GM18499 (cell line): ENCODE measurements at regions not wholly inside any gene's neighbourhood (a gene's known extent, or its start where the extent isn't known, plus 50 kb on each side); places are given as distances from the start of the nearest gene placed in this dataset.
"Not testable (repeated sequence)": the region's sequence is repeated elsewhere in the genome, so short reads cannot be mapped to it uniquely, and the experiment has no call there.

Experiments used
- ATAC-seq: cut with Tn5 transposase; IDR thresholded peaks from one replicate; pipeline ENCODE4 v1.9.1; 2021; ENCODE audit warnings: moderate number of reproducible peaks; ENCODE audit not compliant: insufficient read depth, unreplicated experiment

GRCh38 chr4:154164931-154165839 lies 326.4 kb downstream of the DCHS2 start:
- ATAC-seq, result peak; percentile 93

GRCh38 chr4:154160519-154161301 lies 330.9 kb downstream of the DCHS2 start:
- no peak for ATAC-seq

DNA sequence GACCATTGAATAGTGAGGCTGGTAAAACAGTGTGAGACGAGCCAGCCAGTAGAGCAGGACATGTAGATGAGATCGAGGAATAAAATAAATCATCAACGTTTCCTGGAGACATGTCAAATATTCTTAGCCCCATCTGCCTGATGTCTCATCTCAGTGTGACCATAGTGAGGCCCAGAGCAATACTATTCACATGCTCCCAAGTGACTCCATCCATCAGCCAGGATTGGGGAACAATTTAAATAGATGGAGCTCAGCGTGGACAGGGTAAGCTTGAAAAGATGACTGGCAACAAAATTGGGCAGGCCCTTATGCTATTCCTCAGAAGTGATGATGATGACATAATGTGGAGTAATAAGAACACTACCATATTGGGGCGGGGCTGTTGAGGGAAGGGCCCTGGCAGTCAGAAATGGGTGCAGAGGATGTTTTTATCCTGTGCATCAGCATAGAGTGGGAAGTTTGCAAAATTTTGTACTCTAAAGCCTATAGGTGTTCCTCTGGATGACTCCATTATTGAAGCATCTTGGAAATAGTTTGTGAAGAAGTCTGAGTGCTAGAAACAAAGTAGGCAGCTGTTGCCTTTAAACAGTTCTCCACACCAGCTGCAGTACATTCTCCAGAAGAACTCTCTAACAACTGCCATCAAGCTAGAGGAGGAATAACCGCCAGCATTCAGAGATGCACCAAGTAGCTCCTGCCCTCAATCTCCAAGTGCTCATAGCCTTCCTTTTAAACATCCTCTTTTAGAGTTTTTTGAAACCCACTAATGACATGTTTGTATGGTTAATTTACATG lies 333.0 kb downstream of the DCHS2 start:
- ATAC-seq, result no peak

DNA sequence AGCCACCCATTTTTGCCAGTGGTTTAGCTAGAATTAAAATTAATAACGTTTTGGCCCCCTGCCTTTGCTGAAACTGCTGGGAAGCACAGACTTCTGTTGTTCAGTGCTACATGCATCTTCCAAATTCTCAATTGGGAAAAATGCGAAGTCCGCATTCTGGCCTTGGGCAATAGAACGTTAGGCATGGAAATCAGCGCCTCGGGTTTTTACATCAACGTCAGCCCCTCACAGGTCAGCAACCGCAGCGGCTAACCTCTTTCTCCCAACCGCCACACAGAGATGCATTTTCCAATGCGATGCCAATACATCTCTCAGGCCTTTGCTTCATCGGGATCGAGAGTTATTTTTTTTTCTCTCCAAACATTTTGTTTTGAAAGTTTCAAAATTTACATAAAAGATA lies 339.1 kb downstream of the DCHS2 start:
- no peak for ATAC-seq

GRCh38 chr4:154149236-154149635 lies 342.4 kb downstream of the DCHS2 start:
- ATAC-seq, result not testable (repeated sequence)

- no peak for ATAC-seq
These were observed 347.9 kb downstream of the DCHS2 start for GRCh38 chr4:154143720-154144119.

GRCh38 chr4:154142664-154143063 lies 348.9 kb downstream of the DCHS2 start:
- no peak for ATAC-seq

GRCh38 chr4:154140869-154141268 lies 350.7 kb downstream of the DCHS2 start:
- ATAC-seq, result no peak

GRCh38 chr4:154137320-154137905 lies 348.5 kb upstream of the SFRP2 start:
- ATAC-seq, result no peak

- ATAC-seq, result no peak
These were observed 346.7 kb upstream of the SFRP2 start for GRCh38 chr4:154135576-154135975.

- no peak for ATAC-seq
These were observed 343.5 kb upstream of the SFRP2 start for GRCh38 chr4:154132406-154132805.

GRCh38 chr4:154126276-154126675 lies 337.4 kb upstream of the SFRP2 start:
- ATAC-seq, result no peak

GRCh38 chr4:154125340-154125739 lies 336.5 kb upstream of the SFRP2 start:
- ATAC-seq, result no peak

DNA sequence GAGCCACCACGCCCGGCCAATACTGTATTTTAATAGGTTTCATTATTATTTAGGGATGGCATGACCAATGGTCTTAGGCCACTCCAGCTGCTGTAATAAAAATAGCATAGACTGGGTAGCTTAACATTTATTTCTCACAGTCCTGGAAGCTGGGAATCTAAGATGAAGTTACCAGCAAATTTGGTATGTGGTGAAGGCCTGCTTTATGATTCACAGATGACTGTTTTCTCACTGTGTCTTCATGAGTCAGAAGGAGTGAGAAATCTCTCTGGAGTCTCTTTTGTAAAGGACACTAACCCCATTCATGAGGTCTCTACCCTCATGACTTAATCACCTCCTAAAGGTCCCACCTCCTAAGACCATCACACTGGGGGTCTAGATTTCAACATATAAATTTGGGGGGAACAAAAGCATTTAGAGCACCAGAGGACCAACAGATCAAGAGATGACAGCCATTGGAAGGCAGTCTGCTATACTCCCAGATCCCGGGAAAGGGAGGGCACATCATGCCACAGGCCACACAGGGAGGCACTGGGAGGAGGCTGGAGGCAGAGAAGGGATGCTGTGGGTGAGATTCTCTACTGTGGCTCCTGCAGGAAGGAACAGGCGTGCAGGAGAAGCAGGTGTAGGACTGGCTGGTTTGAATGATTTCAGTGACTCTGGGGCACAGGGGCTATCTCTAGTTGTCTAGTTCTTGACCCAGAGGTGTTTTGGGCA lies 335.8 kb upstream of the SFRP2 start:
- no peak for ATAC-seq

- no peak for ATAC-seq
These were observed 335.0 kb upstream of the SFRP2 start for GRCh38 chr4:154123897-154124296.

GRCh38 chr4:154120690-154121345 lies 331.9 kb upstream of the SFRP2 start:
- ATAC-seq, result no peak

DNA sequence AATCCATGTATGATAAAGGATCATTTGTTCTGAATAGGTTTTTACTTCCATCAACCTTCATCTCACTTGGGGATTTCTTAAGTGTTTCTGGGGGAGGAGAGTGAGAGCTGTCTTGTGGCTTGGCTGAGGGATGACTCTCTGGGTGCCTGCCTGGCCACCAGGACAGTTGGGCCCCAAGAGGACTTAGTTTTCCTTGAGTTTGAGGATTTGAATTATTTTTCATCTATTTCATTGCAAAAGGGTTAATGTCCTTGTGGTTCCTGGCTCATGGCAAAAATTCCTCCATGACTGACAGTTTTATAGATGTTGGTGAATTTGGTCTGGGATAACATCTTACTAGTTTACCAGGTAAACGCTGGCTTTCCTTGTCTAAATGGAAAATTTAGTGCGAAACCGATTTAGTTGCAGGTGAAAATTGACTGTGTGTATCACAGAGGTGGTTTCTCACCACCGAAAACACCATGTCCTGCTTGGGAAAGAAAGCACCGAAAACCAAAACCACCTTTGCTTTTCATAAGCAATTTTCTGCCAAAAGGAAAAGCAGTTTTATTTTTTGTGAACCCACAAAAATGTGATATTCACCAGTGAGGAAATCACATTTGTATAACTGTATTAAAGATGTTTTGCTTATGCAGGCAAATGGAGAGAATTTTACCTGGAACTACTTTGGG lies 331.3 kb upstream of the SFRP2 start:
- no peak for ATAC-seq

GRCh38 chr4:154119317-154119716 lies 330.4 kb upstream of the SFRP2 start:
- no peak for ATAC-seq

- not testable (repeated sequence) for ATAC-seq
These were observed 328.8 kb upstream of the SFRP2 start for GRCh38 chr4:154117726-154118125.
